ENCODE measurements at regions not wholly inside any gene's neighbourhood (a gene's known extent, or its start where the extent isn't known, plus 50 kb on each side); places are given as distances from the start of the nearest gene placed in this dataset.

DNA sequence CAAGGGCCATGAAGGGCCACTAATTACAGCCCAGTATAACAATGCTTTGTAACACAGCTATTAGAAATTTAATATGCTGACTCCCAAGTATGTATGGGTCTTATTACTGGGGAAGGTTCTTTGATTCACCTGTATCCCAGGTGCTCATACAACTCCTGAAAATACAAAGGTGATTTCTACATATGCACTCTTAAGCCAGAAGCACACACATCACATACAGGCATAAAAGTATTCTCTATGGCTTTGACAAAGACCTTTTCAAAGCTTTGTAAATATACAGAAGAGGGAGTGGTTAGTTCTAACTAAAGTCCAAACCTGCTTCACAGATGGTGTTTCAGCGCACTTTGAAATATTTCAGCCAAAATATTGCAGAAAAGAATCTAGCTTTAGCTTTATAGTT, 191.5 kb downstream of the SNCA start:
- no peaks in the 10 kb centered on the region for H3K79me2 ChIP-seq (ENCODE audit: insufficient read depth, low read length)
- no peaks in the 10 kb centered on the region for H3K27me3 ChIP-seq (ENCODE audit: insufficient read depth, low read length)
- no peak for DNase-seq
- H2AFZ ChIP-seq (ENCODE audit: low read length), result no peak overlapping the region
- H2BK120ac ChIP-seq (ENCODE audit: low read depth, low read length, poor library complexity, severe bottlenecking), result no peak overlapping the region
- no peak overlapping the region for H3K18ac ChIP-seq (ENCODE audit: insufficient read length, low read depth, low read length)
- no peak overlapping the region for H3K14ac ChIP-seq (ENCODE audit: insufficient read depth, low read length)
- no peak overlapping the region for H2AK5ac ChIP-seq (ENCODE audit: insufficient read length, low read length)
- peaks cover 5% of the 10 kb centered on the region; the same call in 1 of the 2 replicates for H3K4me1 ChIP-seq (ENCODE audit: insufficient read depth, low read length)
- no peak overlapping the region for H3T11ph ChIP-seq (ENCODE audit: low read length)
- H4K91ac ChIP-seq (ENCODE audit: insufficient read length, low read depth, low read length), result no peak overlapping the region
- no peaks in the 10 kb centered on the region for H3K79me1 ChIP-seq (ENCODE audit: insufficient read depth, low read depth, low read length, poor library complexity, severe bottlenecking)
- H2BK15ac ChIP-seq (ENCODE audit: low read depth, low read length), result no peak overlapping the region
- Mint-ChIP-seq H3K27ac (no peak overlapping the region), H3K36me3 (ENCODE audit: insufficient read depth in 1 of 3, low read depth in 3 of 3) (no peaks in the 10 kb centered on the region), H3K4me3 (no peak overlapping the region), H3K27me3 (ENCODE audit: low read depth) (peaks cover 10% of the 10 kb centered on the region), H3K9me3 (no peaks in the 10 kb centered on the region), H3K4me1 (peaks cover 7 to 9% of the 10 kb centered on the region in 2 experiments)
- H3K9ac ChIP-seq (ENCODE audit: extremely low read depth, insufficient read length, low read length), result no peak overlapping the region
- no peak overlapping the region for H2BK12ac ChIP-seq (ENCODE audit: insufficient read length, low read depth, low read length)
- TF ChIP-seq, protein P1, sequence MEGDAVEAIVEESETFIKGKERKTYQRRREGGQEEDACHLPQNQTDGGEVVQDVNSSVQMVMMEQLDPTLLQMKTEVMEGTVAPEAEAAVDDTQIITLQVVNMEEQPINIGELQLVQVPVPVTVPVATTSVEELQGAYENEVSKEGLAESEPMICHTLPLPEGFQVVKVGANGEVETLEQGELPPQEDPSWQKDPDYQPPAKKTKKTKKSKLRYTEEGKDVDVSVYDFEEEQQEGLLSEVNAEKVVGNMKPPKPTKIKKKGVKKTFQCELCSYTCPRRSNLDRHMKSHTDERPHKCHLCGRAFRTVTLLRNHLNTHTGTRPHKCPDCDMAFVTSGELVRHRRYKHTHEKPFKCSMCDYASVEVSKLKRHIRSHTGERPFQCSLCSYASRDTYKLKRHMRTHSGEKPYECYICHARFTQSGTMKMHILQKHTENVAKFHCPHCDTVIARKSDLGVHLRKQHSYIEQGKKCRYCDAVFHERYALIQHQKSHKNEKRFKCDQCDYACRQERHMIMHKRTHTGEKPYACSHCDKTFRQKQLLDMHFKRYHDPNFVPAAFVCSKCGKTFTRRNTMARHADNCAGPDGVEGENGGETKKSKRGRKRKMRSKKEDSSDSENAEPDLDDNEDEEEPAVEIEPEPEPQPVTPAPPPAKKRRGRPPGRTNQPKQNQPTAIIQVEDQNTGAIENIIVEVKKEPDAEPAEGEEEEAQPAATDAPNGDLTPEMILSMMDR (conservative IDR thresholded peaks at IDR 0.05), result no peak
- H3K27ac ChIP-seq (ENCODE audit: insufficient read length, low read depth, low read length), result no peak overlapping the region
- WGBS (ENCODE audit: extremely low coverage, insufficient read length, low lambda C conversion rate), result no CpG with 5 or more reads among the region's 1 CpG
- H2BK5ac ChIP-seq (ENCODE audit: insufficient read length, low read length), result no peak overlapping the region
- no peak overlapping the region for H4K8ac ChIP-seq (replicated peaks; ENCODE audit: insufficient read length, low read depth, low read length)
- H2BK20ac ChIP-seq (ENCODE audit: low read depth, low read length, poor library complexity, severe bottlenecking), result no peak overlapping the region
- H3K23ac ChIP-seq (ENCODE audit: insufficient read length, low read depth, low read length), result no peak overlapping the region
- no peak overlapping the region for H4K5ac ChIP-seq (ENCODE audit: insufficient read length, low read depth, low read length)
- no peak overlapping the region for H3K56ac ChIP-seq (ENCODE audit: insufficient read length, low read depth, low read length)
- H3K9me3 ChIP-seq (ENCODE audit: control insufficient read depth, low read depth, low read length), result no peaks in the 10 kb centered on the region
- H4K20me1 ChIP-seq (ENCODE audit: control insufficient read depth, insufficient read depth, insufficient read length), result no peaks in the 10 kb centered on the region
- H3K4me2 ChIP-seq (ENCODE audit: insufficient read depth, insufficient read length, low read length), result no peak overlapping the region
- no peak overlapping the region for H3K4ac ChIP-seq (ENCODE audit: low read depth, low read length)
- H3K23me2 ChIP-seq (ENCODE audit: insufficient read length, low read depth, low read length, poor library complexity, severe bottlenecking), result no peaks in the 10 kb centered on the region

All from H9 (cell line).